OCI-LY1 (cell line): ENCODE measurements at regions not wholly inside any gene's neighbourhood (a gene's known extent, or its start where the extent isn't known, plus 50 kb on each side); places are given as distances from the start of the nearest gene placed in this dataset.

ENCODE experiments used
- CTCF ChIP-seq: fragments of 200-600 bp; sonication (generic), shearing (Covaris generic); IDR thresholded peaks from 2 replicates; pipeline ENCODE4 v1.5.1; 2017; ENCODE audit warnings: mild to moderate bottlenecking, antibody characterized with exemption, low read length, moderate library complexity, mixed read lengths
- EZH2 ChIP-seq: fragments of 200-600 bp; sonication (generic), shearing (Covaris generic); IDR thresholded peaks from 2 replicates; pipeline ENCODE4 v1.8.0; 2017; ENCODE audit warnings: borderline replicate concordance, mixed run types, mild to moderate bottlenecking, antibody characterized with exemption, low read length, moderate library complexity, mixed read lengths

- TF ChIP-seq CTCF (no peak), EZH2 (no peak)
Measured at GRCh38 chr2:107411267-107411666, 415.4 kb upstream of the RGPD4 start.
